ENCODE measurements at regions not wholly inside any gene's neighbourhood (a gene's known extent, or its start where the extent isn't known, plus 50 kb on each side); places are given as distances from the start of the nearest gene placed in this dataset.

DNA sequence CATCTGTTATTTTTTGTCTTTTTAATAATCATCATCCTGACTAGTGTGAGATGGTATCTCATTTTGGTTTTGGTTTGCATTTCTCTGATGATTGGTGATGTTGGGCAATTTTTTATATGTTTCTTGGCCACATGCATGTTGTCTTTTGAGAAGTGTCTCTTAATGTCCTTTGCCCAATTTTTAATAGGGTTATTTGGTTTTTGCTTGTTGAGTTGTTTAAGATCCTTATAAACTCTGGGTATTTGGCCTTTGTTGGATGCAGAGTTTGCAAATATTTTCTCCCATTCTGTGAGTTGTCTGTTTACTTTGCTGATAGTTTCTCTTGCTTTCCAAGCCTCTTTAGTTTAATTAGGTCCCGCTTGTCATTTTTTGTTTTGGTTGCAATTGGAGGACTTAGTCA is 152.1 kb upstream of the MED14 start:
- Mint-ChIP-seq H3K27ac (ENCODE audit: unreplicated experiment) (no peak overlapping the region), H3K36me3 (ENCODE audit: low read depth, unreplicated experiment) (no peaks in the 10 kb centered on the region), H3K4me1 (ENCODE audit: low read depth, unreplicated experiment) (peaks cover 2% of the 10 kb centered on the region), H3K4me3 (ENCODE audit: unreplicated experiment) (no peak overlapping the region), H3K27me3 (ENCODE audit: low read depth, unreplicated experiment) (no peaks in the 10 kb centered on the region), H3K9me3 (ENCODE audit: unreplicated experiment) (no peaks in the 10 kb centered on the region)
- Histone ChIP-seq H3K27ac (ENCODE audit: low read depth, low read length) (no peak overlapping the region), H3K9ac (ENCODE audit: low read length) (no peak overlapping the region), H3K4me2 (ENCODE audit: low read length) (no peak overlapping the region), H3K27me3 (ENCODE audit: insufficient read depth, low read length) (no peaks in the 10 kb centered on the region), H3K9me3 (ENCODE audit: insufficient read depth, low read depth, low read length) (no peaks in the 10 kb centered on the region), H3K4me1 (ENCODE audit: insufficient read depth, low read length) (no peaks in the 10 kb centered on the region), H2AFZ (ENCODE audit: low read depth, low read length) (no peak overlapping the region), H3K36me3 (ENCODE audit: insufficient read depth, low read length) (no peaks in the 10 kb centered on the region), H3K79me2 (ENCODE audit: insufficient read depth, low read length) (no peaks in the 10 kb centered on the region), H3K4me3 (ENCODE audit: insufficient read depth, low read depth, low read length) (no peak overlapping the region), H4K20me1 (ENCODE audit: insufficient read depth, low read length) (no peaks in the 10 kb centered on the region)
- FAIRE-seq, result peak; percentile 82
- no peak for TF ChIP-seq EZH2 (IDR thresholded peaks at IDR 0.05; ENCODE audit: insufficient read depth, low read length)
- TF ChIP-seq, protein P1, sequence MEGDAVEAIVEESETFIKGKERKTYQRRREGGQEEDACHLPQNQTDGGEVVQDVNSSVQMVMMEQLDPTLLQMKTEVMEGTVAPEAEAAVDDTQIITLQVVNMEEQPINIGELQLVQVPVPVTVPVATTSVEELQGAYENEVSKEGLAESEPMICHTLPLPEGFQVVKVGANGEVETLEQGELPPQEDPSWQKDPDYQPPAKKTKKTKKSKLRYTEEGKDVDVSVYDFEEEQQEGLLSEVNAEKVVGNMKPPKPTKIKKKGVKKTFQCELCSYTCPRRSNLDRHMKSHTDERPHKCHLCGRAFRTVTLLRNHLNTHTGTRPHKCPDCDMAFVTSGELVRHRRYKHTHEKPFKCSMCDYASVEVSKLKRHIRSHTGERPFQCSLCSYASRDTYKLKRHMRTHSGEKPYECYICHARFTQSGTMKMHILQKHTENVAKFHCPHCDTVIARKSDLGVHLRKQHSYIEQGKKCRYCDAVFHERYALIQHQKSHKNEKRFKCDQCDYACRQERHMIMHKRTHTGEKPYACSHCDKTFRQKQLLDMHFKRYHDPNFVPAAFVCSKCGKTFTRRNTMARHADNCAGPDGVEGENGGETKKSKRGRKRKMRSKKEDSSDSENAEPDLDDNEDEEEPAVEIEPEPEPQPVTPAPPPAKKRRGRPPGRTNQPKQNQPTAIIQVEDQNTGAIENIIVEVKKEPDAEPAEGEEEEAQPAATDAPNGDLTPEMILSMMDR (IDR thresholded peaks at IDR 0.05; ENCODE audit: insufficient read depth, low read depth, low read length), result no peak
- peak; percentile 20 for DNase-seq (ENCODE audit: low read depth)

DNA sequence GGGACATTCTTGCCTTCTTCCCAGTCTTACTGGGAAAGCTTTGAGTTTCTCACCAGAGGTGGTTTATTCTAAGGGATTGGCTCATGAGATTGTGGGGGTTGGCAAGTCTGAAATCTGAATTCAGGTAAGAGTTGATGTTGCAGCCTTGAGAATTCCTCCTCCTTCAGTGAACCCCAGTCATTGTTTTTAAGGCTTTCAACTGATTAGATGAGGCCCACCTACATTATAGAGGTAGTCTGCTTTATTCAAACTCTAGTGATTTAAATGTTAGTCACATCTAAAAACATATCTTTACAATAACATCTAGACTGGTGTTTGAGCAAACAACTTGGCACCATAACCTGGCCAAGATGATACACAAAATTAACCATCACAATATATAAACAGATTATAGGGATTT is 156.5 kb upstream of the MED14 start:
- no peak overlapping the region for H3K4me3 Mint-ChIP-seq (ENCODE audit: unreplicated experiment)
- Histone ChIP-seq H3K27ac (ENCODE audit: low read depth, low read length) (no peak overlapping the region), H3K9me3 (ENCODE audit: insufficient read depth, low read depth, low read length) (no peaks in the 10 kb centered on the region), H3K4me3 (ENCODE audit: insufficient read depth, low read depth, low read length) (no peak overlapping the region), H3K79me2 (ENCODE audit: insufficient read depth, low read length) (no peaks in the 10 kb centered on the region), H3K4me2 (ENCODE audit: low read length) (no peak overlapping the region), H3K36me3 (ENCODE audit: insufficient read depth, low read length) (no peaks in the 10 kb centered on the region), H3K4me1 (ENCODE audit: insufficient read depth, low read length) (no peaks in the 10 kb centered on the region), H4K20me1 (ENCODE audit: insufficient read depth, low read length) (no peaks in the 10 kb centered on the region), H2AFZ (ENCODE audit: low read depth, low read length) (no peak overlapping the region), H3K27me3 (ENCODE audit: insufficient read depth, low read length) (no peaks in the 10 kb centered on the region), H3K9ac (ENCODE audit: low read length) (no peak overlapping the region)
- H3K27ac Mint-ChIP-seq (ENCODE audit: unreplicated experiment), result no peak overlapping the region
- DNase-seq (ENCODE audit: low read depth), result no peak
- no peaks in the 10 kb centered on the region for H3K27me3 Mint-ChIP-seq (ENCODE audit: low read depth, unreplicated experiment)
- peaks cover 2% of the 10 kb centered on the region for H3K4me1 Mint-ChIP-seq (ENCODE audit: low read depth, unreplicated experiment)
- no peaks in the 10 kb centered on the region for H3K9me3 Mint-ChIP-seq (ENCODE audit: unreplicated experiment)
- peak; percentile 47 for FAIRE-seq
- TF ChIP-seq EZH2 (IDR thresholded peaks at IDR 0.05; ENCODE audit: insufficient read depth, low read length), result no peak
- TF ChIP-seq, protein P1 (IDR thresholded peaks at IDR 0.05; ENCODE audit: insufficient read depth, low read depth, low read length), result no peak
- no peaks in the 10 kb centered on the region for H3K36me3 Mint-ChIP-seq (ENCODE audit: low read depth, unreplicated experiment)

DNA sequence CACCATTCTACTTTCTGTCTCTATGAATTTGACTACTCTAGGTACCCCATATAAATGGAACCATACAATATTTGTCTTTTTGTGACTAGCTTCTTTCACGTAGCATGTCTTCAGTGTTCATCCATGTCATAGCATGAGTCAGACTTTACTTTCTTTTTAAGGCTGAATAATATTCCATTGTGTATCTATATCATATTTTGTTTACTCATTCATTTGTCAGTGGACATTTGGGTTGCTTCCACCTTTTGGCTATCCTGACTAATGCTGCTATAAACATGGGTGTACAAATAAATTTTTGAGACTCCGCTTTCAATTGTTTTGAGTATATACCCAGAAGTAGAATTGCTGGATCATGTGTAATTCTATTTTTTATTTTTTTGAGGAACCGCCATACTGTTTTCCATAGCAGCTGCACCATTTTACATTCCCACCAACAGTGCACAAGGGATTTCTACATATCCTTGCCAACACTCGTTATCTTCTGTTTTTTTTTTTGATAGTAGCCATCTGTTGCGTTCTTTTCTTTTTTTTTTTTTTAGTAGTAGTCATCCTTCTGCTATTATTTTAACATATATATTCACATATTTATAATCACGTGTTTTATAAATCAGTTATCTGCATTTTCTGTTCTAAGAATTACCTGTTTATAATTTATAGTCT is 158.0 kb upstream of the MED14 start:
- Histone ChIP-seq H3K9ac (ENCODE audit: low read length) (no peak overlapping the region), H3K27ac (ENCODE audit: low read depth, low read length) (no peak overlapping the region), H4K20me1 (ENCODE audit: insufficient read depth, low read length) (no peaks in the 10 kb centered on the region), H3K4me2 (ENCODE audit: low read length) (no peak overlapping the region), H3K79me2 (ENCODE audit: insufficient read depth, low read length) (no peaks in the 10 kb centered on the region), H3K27me3 (ENCODE audit: insufficient read depth, low read length) (no peaks in the 10 kb centered on the region), H3K36me3 (ENCODE audit: insufficient read depth, low read length) (no peaks in the 10 kb centered on the region), H3K9me3 (ENCODE audit: insufficient read depth, low read depth, low read length) (no peaks in the 10 kb centered on the region), H3K4me1 (ENCODE audit: insufficient read depth, low read length) (no peaks in the 10 kb centered on the region), H3K4me3 (ENCODE audit: insufficient read depth, low read depth, low read length) (no peak overlapping the region), H2AFZ (ENCODE audit: low read depth, low read length) (no peak overlapping the region)
- Mint-ChIP-seq H3K9me3 (ENCODE audit: unreplicated experiment) (no peaks in the 10 kb centered on the region), H3K36me3 (ENCODE audit: low read depth, unreplicated experiment) (no peaks in the 10 kb centered on the region), H3K4me1 (ENCODE audit: low read depth, unreplicated experiment) (peaks cover 3% of the 10 kb centered on the region), H3K27ac (ENCODE audit: unreplicated experiment) (no peak overlapping the region), H3K27me3 (ENCODE audit: low read depth, unreplicated experiment) (no peaks in the 10 kb centered on the region), H3K4me3 (ENCODE audit: unreplicated experiment) (no peak overlapping the region)
- DNase-seq (ENCODE audit: low read depth) (no peak), FAIRE-seq (peak; percentile 74)
- TF ChIP-seq, protein P1 (IDR thresholded peaks at IDR 0.05; ENCODE audit: insufficient read depth, low read depth, low read length), result no peak
- TF ChIP-seq EZH2 (IDR thresholded peaks at IDR 0.05; ENCODE audit: insufficient read depth, low read length), result no peak
